ENCODE measurements at regions not wholly inside any gene's neighbourhood (a gene's known extent, or its start where the extent isn't known, plus 50 kb on each side); places are given as distances from the start of the nearest gene placed in this dataset.

DNA sequence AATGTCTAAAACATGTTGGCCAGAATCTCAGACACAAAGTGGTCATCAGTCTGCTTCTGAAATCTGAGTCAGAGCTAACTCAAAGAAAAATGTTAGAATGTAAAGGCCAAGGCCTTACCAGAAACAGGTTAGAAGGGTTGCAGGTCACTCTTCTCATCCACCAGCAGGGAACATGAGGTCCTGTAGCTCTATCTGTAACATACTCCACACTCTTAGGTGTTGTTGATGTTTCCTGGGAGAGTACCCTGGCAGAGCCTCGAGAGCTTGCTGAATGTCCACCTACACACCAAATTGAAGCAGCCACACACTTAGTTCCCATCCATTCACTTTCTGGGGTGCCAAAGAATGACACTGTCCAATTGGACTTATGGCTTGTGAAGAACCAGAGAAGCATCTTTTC lies 76.6 kb upstream of the INPP4B start:
- intact Hi-C loops (cut with micrococcal nuclease): no loop called here
- ChIA-PET CTCF (no interaction called here), POLR2A (no interaction called here)
- H3K36me3 ChIP-seq (replicated peaks in 1 of 2; ENCODE audit: control extremely low read depth in 1 of 2, control insufficient read depth in 1 of 2, extremely low read depth in 1 of 2, insufficient read depth in 2 of 2, low read length in 1 of 2): no peaks in the 10 kb centered on the region
- Mint-ChIP-seq H3K27ac (no peak overlapping the region), H3K27me3 (no peaks in the 10 kb centered on the region), H3K4me3 (no peak overlapping the region), H3K9me3 (ENCODE audit: insufficient read depth) (no peaks in the 10 kb centered on the region), H3K4me1 (no peaks in the 10 kb centered on the region)
- no peaks in the 10 kb centered on the region for H3K4me1 ChIP-seq (ENCODE audit: control insufficient read depth in 2 of 2, insufficient read depth in 2 of 2, low read length in 2 of 2)
- H3K9ac ChIP-seq (ENCODE audit: low read length): no peak overlapping the region
- no peak overlapping the region for H3K4me3 ChIP-seq (ENCODE audit: control extremely low read depth in 1 of 5, extremely low read depth in 1 of 5, insufficient read depth in 1 of 5, low read depth in 2 of 5, low read length in 4 of 5)
- no peak overlapping the region for H2AFZ ChIP-seq (ENCODE audit: insufficient read depth, low read depth, low read length, poor library complexity, severe bottlenecking)
- no peaks in the 10 kb centered on the region for H3K79me2 ChIP-seq (ENCODE audit: control insufficient read depth, insufficient read depth, low read length)
- DNase-seq (no peak), ATAC-seq (ENCODE audit: low read depth) (no peak)
- H3K9me3 ChIP-seq (ENCODE audit: control extremely low read depth in 1 of 3, control insufficient read depth in 2 of 3, insufficient read depth in 1 of 3, low read length in 2 of 3): no peaks in the 10 kb centered on the region
- H3K27me3 ChIP-seq (replicated peaks in 1 of 4; ENCODE audit: control extremely low read depth in 1 of 4, control insufficient read depth in 3 of 4, insufficient read depth in 4 of 4, low read length in 3 of 4): no peaks in the 10 kb centered on the region
- no peak overlapping the region for H3K4me2 ChIP-seq (replicated peaks; ENCODE audit: low read depth, low read length, poor library complexity, severe bottlenecking)
- 50% methylated on average over 1 of the region's 1 CpG for WGBS (ENCODE audit: insufficient coverage)
- TF ChIP-seq EZH2 (IDR thresholded peaks at IDR 0.05; ENCODE audit: borderline replicate concordance, insufficient read depth, low read depth, low read length, poor library complexity, severe bottlenecking): no peak
- TF ChIP-seq, protein P1, sequence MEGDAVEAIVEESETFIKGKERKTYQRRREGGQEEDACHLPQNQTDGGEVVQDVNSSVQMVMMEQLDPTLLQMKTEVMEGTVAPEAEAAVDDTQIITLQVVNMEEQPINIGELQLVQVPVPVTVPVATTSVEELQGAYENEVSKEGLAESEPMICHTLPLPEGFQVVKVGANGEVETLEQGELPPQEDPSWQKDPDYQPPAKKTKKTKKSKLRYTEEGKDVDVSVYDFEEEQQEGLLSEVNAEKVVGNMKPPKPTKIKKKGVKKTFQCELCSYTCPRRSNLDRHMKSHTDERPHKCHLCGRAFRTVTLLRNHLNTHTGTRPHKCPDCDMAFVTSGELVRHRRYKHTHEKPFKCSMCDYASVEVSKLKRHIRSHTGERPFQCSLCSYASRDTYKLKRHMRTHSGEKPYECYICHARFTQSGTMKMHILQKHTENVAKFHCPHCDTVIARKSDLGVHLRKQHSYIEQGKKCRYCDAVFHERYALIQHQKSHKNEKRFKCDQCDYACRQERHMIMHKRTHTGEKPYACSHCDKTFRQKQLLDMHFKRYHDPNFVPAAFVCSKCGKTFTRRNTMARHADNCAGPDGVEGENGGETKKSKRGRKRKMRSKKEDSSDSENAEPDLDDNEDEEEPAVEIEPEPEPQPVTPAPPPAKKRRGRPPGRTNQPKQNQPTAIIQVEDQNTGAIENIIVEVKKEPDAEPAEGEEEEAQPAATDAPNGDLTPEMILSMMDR (IDR thresholded peaks at IDR 0.05): no peak
- no peak overlapping the region for H3K27ac ChIP-seq (ENCODE audit: low read length in 2 of 2)
- no peaks in the 10 kb centered on the region for H4K20me1 ChIP-seq (ENCODE audit: control insufficient read depth, insufficient read depth, low read length, poor library complexity, severe bottlenecking)

DNA sequence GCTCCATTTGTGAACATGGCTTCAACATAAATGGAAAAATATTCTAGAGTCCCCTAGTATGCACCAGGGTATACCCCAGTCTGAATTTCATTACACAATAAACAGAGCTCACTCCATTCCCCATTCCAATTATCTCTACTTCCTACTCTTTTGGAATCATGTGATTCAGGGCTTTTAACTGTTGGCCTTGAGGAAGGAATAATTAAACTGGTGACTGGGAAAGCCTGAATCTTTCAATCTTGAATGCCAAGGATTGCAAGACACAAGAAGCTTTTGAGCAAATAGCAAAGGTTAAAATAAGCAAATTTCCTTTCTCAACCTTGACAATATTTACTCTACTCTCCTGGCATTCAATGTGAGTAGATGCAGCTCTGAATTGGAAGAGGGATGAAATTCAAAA lies 77.5 kb upstream of the INPP4B start:
- TF ChIP-seq, protein P1 (IDR thresholded peaks at IDR 0.05): no peak
- TF ChIP-seq EZH2 (IDR thresholded peaks at IDR 0.05; ENCODE audit: borderline replicate concordance, insufficient read depth, low read depth, low read length, poor library complexity, severe bottlenecking): no peak
- ChIA-PET POLR2A (no interaction called here), CTCF (no interaction called here)
- no peak overlapping the region for H3K27ac Mint-ChIP-seq
- no peak for DNase-seq
- H3K9ac ChIP-seq (ENCODE audit: low read length): no peak overlapping the region
- no peaks in the 10 kb centered on the region for H3K4me1 Mint-ChIP-seq
- H3K4me1 ChIP-seq (ENCODE audit: control insufficient read depth in 2 of 2, insufficient read depth in 2 of 2, low read length in 2 of 2): no peaks in the 10 kb centered on the region
- H3K4me2 ChIP-seq (replicated peaks; ENCODE audit: low read depth, low read length, poor library complexity, severe bottlenecking): no peak overlapping the region
- H3K4me3 Mint-ChIP-seq: no peak overlapping the region
- intact Hi-C loops (cut with micrococcal nuclease): no loop called here
- H3K4me3 ChIP-seq (ENCODE audit: control extremely low read depth in 1 of 5, extremely low read depth in 1 of 5, insufficient read depth in 1 of 5, low read depth in 2 of 5, low read length in 4 of 5): no peak overlapping the region
- H4K20me1 ChIP-seq (ENCODE audit: control insufficient read depth, insufficient read depth, low read length, poor library complexity, severe bottlenecking): no peaks in the 10 kb centered on the region
- no peaks in the 10 kb centered on the region for H3K36me3 ChIP-seq (replicated peaks in 1 of 2; ENCODE audit: control extremely low read depth in 1 of 2, control insufficient read depth in 1 of 2, extremely low read depth in 1 of 2, insufficient read depth in 2 of 2, low read length in 1 of 2)
- no peak for ATAC-seq (ENCODE audit: low read depth)
- no peaks in the 10 kb centered on the region for H3K27me3 Mint-ChIP-seq
- H3K27me3 ChIP-seq (replicated peaks in 1 of 4; ENCODE audit: control extremely low read depth in 1 of 4, control insufficient read depth in 3 of 4, insufficient read depth in 4 of 4, low read length in 3 of 4): no peaks in the 10 kb centered on the region
- H3K27ac ChIP-seq (ENCODE audit: low read length in 2 of 2): no peak overlapping the region
- H2AFZ ChIP-seq (ENCODE audit: insufficient read depth, low read depth, low read length, poor library complexity, severe bottlenecking): no peak overlapping the region
- no peaks in the 10 kb centered on the region for H3K79me2 ChIP-seq (ENCODE audit: control insufficient read depth, insufficient read depth, low read length)
- H3K9me3 ChIP-seq (ENCODE audit: control extremely low read depth in 1 of 3, control insufficient read depth in 2 of 3, insufficient read depth in 1 of 3, low read length in 2 of 3): no peaks in the 10 kb centered on the region
- no peaks in the 10 kb centered on the region for H3K9me3 Mint-ChIP-seq (ENCODE audit: insufficient read depth)
